NOMO-1 treated with DMSO at 0.1 percent for 48 hours (cell line): ENCODE measurements at regions not wholly inside any gene's neighbourhood (a gene's known extent, or its start where the extent isn't known, plus 50 kb on each side); places are given as distances from the start of the nearest gene placed in this dataset.
"Not testable (repeated sequence)": the region's sequence is repeated elsewhere in the genome, so short reads cannot be mapped to it uniquely, and the experiment has no call there.

Source experiments
- DNase-seq: peaks from one replicate; lab custom pipeline; 2025; ENCODE audit not compliant: unreplicated experiment; lab: John Stamatoyannopoulos, UW

DNA sequence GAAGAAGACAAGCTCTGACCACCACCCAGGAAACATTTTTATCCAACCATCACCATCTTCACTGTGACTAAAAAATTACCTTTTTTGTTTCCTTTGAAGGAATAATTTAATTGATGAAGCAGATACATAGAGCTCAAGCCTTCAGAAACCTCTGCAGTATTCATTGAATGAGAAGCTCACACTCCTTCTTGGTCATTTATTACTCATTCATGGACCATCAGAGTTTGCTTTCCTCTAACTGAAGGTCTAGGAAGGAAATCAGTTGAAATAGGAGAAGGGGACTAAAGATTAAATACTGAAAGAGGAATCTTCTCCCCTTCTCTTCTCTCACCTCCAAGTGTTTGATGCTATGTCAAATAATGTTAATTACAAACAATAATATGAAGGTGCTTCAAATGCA is 290.6 kb upstream of the KLF3 start:
- no peak for DNase-seq

DNA sequence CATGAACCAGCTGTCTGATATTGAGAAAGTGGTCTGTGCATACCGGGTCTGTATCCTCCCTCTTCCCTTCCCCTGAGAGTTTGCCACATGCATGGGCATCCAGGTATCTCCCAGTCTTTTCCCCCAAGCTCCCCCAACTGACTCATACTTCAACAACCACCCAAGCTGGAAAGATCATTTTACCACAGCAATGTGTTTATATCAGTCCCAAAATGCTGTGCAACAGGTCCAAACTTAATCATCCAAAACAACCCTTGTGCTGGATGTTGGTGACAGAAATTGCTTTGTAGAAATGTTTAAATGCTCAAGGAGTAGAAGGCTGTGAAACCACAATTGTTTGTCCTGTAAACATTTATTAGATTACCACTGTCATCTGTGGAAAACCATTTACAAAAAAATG is 286.8 kb upstream of the KLF3 start:
- no peak for DNase-seq

DNA sequence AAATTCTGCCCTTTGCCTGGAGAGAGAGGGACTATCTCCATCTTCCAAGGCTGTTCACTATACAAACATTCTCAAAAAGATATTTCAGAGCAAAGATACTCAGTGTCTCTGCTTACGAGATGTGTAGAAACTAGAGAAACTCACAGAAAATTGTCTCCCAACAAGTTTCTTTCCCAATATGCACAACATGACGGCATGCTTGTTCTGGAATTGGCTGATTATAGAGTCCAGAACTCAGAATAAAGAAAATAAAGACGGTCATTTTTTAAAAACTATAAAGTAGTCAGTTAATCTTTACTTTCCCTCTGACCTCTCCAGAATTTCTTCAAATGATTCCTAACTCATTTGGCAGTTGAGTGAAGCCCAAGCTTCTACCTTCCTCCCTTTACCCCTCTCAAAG is 285.5 kb upstream of the KLF3 start:
- no peak for DNase-seq

DNA sequence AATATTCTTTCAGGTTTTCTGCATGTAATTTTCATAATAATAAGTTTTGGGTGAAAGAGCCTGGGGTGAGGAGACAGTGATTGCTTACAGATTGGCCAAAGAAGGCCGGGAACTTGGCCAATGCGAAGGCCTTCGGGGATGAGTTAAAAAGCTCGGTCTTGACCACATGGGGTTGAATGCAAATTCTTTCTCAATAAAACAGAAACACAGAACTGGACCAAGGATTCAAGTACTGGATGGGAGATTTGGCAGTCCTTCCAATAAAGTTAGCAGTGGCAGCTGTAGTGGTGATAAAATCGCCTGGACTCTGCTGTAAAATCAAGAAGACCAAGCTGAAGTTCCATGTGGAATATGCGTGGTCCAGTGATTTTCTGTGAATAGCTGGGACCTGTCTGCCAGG is 282.2 kb upstream of the KLF3 start:
- no peak for DNase-seq

GRCh38 chr4:38382520-38382919 is 281.5 kb upstream of the KLF3 start:
- DNase-seq = no peak

DNA sequence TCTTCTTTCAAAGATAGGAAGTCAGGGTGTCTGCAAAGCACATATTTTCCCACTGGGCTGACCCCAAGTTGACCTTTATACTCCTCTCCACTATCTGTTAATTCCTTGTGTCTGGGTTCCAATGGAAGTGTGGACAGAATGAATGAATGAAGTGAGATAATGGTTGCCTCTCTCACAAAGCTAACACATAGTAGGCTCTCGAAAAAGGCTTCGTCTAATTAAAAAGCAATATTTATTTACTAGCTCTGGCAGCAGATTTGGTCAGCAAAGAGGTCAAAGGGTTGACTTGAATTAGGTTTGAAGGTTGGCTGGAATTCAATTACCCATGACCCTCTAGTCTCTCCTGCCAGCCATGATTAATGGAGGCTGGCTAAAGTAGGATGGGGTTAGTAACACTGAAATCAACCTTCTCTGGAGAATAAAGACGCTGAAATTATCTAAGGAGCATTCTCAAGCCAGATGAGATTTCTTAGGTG is 280.3 kb upstream of the KLF3 start:
- no peak for DNase-seq

GRCh38 chr4:38385093-38386004 is 278.6 kb upstream of the KLF3 start:
- DNase-seq = no peak

DNA sequence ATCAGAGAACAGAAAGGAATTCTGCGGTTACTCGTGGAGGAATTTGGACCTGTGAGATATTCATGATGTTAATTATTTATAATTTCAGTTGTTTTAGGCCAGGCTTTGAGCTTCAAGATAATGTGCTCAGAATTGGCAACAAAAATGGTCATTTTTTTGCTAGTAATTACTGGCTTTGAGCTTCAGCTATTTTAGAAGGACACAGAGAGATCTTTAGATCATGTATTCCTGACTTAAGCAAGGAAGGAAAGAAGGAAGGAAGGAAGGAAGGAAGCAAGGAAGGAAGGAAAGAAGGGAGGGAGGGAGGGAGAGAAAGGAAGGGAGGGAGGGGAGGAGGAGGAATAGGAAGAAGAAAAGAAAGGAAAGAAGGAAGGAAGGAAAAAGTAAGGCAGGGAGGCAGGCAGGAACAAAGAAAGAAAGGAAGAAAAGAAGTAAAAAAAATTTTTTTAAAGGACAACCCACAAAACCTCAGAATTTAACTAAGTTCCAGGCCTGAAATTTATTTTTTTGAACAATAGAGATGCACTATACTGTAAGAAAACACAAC is 277.9 kb upstream of the KLF3 start:
- DNase-seq = no peak

DNA sequence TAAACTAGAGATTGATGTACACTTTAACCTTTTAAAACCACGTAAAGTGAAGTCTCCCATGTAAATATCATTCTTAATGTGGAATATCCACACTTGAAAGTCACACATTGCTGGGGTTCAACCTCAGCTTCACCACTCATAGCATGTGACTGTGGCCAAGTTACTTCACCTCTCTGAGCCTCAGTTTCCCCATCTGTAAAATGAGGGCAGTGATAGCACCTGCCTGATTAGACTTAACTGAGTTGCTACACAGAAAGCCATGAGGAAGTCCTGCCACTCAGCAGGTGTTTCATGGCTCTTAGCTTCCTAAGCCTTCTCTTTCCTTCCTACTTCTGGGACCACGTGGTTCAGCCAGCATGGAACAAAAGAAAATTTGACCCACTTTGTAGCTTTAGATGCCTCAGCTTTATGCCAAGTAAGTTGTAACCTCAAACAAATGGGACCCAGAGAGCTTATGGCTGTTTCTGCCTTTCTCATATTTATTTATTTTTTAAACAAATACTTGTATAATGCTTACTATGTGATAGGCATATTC is 277.3 kb upstream of the KLF3 start:
- DNase-seq = no peak

DNA sequence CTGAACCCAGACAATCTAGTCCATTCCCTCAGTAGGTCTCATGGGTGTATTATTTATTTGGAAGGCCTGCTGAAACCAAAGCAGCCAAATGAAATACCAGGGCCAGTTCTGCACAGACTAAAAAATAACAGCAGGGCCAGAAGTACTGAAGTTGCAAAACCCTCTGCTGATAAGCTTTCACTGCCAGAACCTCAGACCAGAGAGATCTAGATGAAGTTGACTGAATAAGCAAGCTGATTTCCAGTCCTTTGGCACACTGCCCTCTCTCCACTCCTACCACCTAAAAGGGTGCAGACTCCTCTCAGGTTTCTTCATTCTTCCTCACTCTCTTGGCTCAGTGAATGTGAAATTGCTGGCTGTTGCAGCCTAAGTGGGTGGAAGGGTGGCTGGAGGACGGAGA is 276.7 kb upstream of the KLF3 start:
- DNase-seq = no peak

GRCh38 chr4:38387819-38388218 is 276.2 kb upstream of the KLF3 start:
- DNase-seq = no peak

GRCh38 chr4:38388907-38389306 is 275.1 kb upstream of the KLF3 start:
- DNase-seq = not testable (repeated sequence)

GRCh38 chr4:38390969-38391545 is 272.9 kb upstream of the KLF3 start:
- no peak for DNase-seq

DNA sequence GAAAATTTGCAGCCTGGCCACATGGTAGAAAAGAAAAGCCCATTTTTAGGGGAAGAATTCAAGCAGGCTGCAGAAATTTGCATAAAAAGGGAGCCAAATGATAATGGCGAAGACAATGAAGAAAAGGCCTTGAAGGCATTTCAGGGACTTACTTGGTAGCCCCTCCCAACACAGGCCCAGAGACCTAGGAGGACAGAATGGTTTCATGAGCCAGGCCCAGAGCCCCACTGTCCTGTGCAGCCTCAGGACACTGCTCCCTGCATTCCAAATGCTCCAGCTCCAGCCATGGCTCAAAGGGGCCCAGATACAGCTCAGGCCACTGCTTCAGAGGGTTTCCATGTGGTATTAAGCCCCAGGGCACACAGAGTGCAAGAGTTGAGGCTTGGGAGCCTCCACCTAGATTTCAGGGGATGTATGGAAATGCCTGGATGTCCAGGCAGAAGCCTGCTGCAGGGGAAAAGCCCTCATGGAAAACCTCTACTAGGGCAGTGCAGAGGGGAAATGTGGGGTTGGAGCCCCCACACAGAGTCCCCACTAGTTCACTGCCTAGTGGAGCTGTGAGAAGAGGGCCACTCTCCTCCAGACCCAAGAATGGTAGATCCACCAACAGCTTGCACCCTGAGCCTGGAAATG is 271.7 kb upstream of the KLF3 start:
- no peak for DNase-seq

- DNase-seq = no peak
Observed at GRCh38 chr4:38396091-38396490, 267.9 kb upstream of the KLF3 start.

DNA sequence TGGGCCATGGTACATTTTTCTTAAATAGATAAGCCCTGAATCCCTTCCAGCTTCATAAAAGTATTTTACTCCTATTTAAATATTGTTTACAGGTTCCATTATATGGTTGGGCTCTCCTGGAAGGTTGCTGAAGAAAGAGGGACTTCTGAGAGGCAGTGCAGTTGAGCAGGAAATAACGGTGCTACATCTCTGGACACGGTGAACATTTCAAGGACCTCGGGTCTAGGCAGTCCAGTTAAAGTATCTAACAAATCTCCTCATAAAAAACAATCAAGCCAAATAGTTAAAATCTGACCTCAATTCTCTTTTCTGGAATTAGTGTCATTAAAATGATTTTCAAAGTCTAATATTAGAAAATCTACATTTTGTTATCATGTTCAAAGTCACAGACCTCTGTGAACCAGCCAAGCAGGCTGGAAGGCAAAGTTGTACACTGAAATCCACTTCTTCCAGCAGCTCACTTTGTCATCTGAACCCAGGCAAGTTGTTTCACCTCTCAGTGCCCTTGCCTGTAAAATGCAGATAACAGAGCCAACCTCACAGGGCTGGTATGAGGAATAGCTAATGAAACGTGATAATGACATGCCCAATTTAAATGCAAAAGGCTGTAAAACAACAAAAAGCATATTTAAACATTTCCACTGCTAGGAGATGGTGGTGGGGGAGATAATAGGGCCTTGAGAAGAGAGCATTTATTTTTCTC is 267.0 kb upstream of the KLF3 start:
- no peak for DNase-seq

DNA sequence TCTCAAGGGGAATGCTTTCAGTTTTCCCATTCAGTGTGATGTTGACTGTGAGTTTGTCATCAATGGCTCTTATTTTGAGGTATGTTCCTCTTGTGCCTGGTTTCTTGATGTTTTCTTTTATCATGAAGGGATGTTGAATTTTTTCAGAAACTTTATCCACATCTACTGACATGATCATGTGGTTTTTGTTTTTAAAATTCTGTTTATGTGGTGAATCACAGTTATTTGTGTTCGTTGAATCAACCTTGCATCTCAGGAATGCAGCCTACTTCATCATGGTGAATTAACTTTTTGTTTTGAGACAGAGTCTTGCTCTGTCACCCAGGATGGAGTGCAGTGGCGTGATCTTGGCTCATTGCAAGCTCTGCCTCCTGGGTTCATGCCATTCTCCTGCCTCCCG is 263.1 kb upstream of the KLF3 start:
- DNase-seq = no peak

DNA sequence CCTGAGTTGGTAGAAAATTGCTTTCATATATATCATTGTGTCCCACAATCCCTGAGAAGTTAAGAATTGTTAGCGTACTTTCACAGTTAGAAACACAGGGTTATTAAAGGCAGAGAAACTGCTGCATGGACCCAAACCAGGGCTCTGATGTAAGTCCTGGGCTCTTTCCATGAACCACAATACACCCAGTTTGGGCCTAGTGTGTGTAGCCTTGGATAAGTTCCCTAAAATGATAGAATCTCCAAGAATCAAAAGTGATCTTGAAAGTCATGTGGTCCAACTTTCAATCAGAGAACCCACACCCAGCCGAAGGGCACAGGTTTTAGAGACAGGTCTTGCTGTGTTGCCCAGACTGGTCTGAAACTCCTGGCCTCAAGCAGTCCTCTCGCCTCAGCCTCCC is 257.8 kb upstream of the KLF3 start:
- DNase-seq = no peak

DNA sequence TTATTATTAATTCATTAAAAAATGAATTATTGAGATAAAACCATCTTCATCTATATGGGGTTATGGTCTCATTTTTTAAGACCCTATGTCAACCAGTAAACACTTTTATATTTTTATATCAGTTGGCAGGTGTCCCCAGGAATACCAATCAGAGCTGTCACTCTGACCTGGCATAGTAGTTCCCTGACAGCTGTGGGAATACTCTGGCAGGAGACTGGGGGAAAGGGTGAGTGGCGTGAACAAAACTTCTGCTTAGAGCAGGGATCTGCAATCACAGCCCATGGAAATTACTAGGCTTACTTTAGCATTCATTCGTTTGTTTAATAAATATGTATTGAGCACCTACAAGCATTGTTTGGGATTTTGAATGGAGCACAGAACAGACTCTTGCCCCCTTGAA is 254.1 kb upstream of the KLF3 start:
- no peak for DNase-seq

GRCh38 chr4:38411092-38411491 is 252.9 kb upstream of the KLF3 start:
- no peak for DNase-seq

- DNase-seq = no peak
Observed at GRCh38 chr4:38411981-38412536, 251.9 kb upstream of the KLF3 start.
